ENCODE measurements at regions not wholly inside any gene's neighbourhood (a gene's known extent, or its start where the extent isn't known, plus 50 kb on each side); places are given as distances from the start of the nearest gene placed in this dataset.

DNA sequence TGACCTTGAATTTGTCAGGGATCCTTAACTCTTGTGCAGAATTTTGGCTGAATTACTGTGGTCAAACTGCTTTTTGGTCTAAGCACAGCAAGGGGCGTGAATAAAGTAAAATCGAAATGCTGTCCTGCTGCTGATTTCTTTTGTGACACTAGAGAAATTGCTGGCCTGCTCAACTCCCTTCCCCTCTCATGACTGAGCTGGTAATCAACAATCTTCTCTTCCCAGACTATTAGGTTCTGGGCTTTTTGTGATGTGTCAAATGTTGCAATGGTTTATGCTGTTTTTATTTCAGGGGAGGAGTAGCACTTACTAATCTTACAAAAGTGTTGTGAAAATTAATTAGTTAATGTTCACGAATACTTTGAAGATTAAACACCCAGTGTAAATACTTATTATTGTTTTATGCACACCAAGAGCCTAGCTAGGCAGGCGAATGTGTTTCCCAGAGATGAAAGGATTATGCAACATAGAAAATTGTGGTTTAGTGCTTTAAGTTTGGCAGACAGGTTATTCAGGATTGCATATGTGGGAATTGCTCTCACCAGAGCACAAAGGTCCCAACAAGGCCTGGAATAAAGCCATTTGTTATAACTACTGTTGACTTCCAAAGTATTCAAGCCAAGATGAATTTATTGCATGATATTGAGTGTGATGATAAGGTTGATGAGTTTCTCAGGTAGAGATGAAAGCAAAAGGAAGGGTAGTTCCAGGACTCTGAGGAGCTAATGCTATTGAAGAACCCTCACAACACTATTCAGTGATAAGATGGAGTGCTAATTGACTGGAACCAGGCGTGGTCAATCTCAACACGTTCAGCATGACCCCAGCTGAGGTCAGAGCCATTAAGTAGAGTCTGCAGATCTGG is 280.7 kb upstream of the ZNF608 start:
- TF ChIP-seq POLR2A (IDR thresholded peaks at IDR 0.05), result no peak
- TF ChIP-seq CTCF (IDR thresholded peaks at IDR 0.05), result no peak
